Left lung (tissue), 4 donors: ENCODE measurements at regions not wholly inside any gene's neighbourhood (a gene's known extent, or its start where the extent isn't known, plus 50 kb on each side); places are given as distances from the start of the nearest gene placed in this dataset.

Source experiments
- ATAC-seq: fragments of 200-7000 bp; cut with Tn5 transposase; one replicate; pipeline ENCODE4 v1.9.1; 2020; ENCODE audit warnings: moderate library complexity
- DNase-seq, 4 donors: peaks; one replicate each; pipeline ENCODE4 v3.0.0-alpha.2; 2013 to 2020
- H3K27ac ChIP-seq, 2 donors: fragments of 200-600 bp; sonication (generic) in 1 of 2; one replicate each; pipeline versions ENCODE4 v1.5.0 to v1.8.0; 2020 to 2021
- H3K27me3 ChIP-seq, 2 donors: fragments of 200-600 bp; sonication (generic) in 1 of 2; one replicate each; pipeline versions ENCODE4 v1.5.0 to v1.8.0; 2020 to 2021
- H3K36me3 ChIP-seq, 2 donors: fragments of 200-600 bp; sonication (generic) in 1 of 2; one replicate each; pipeline versions ENCODE4 v1.5.0 to v1.8.0; 2020 to 2021
- H3K4me1 ChIP-seq, 2 donors: fragments of 200-600 bp; one replicate each; pipeline ENCODE4 v1.8.0; 2021
- H3K4me3 ChIP-seq, 2 donors: fragments of 200-600 bp; sonication (generic) in 1 of 2; one replicate each; pipeline versions ENCODE4 v1.5.0 to v1.8.0; 2020 to 2021; ENCODE audit warnings: mild to moderate bottlenecking in 1 of 2
- H3K9me3 ChIP-seq, 2 donors: fragments of 200-600 bp; sonication (generic) in 1 of 2; one replicate each; pipeline versions ENCODE4 v1.5.0 to v1.8.0; 2020 to 2021
- CTCF ChIP-seq, 2 donors: fragments of 200-600 bp; sonication (generic) in 1 of 2; IDR thresholded peaks; one replicate each; pipeline versions ENCODE4 v1.5.0 to v1.8.0; 2021; ENCODE audit warnings: antibody characterized with exemption in 2 of 2
- intact Hi-C, 2 donors: fragments of 100-400 bp; cut with DNase I; formaldehyde crosslinking; loops; one replicate each; pipeline versions ENCODE4 v1.11.2 to v1.14.2; 2022
- donor health status: DM: no; HTN: yes; CAD: no.
- donor health status: DM: no; HTN: no; CAD: no.

- intact Hi-C loops = no loop called here
- no peak overlapping the region for H3K27ac ChIP-seq
- H3K27me3 ChIP-seq = no peaks in the 10 kb centered on the region
- no peak for TF ChIP-seq CTCF (IDR thresholded peaks at IDR 0.05)
- no peak for DNase-seq
- H3K9me3 ChIP-seq = no peaks in the 10 kb centered on the region
- no peak overlapping the region for H3K4me3 ChIP-seq
- ATAC-seq = no peak
- H3K4me1 ChIP-seq = peaks cover 0 to 6% of the 10 kb centered on the region in 2 donors
- no peaks in the 10 kb centered on the region for H3K36me3 ChIP-seq
These were observed 63.8 kb downstream of the CPN2 start for GRCh38 chr3:194287374-194287773.

GRCh38 chr3:194287977-194288706 is 63.0 kb downstream of the CPN2 start:
- intact Hi-C loops = no loop called here
- Histone ChIP-seq H3K4me3 (no peak overlapping the region), H3K4me1 (peaks cover 0 to 3% of the 10 kb centered on the region in 2 donors), H3K36me3 (no peaks in the 10 kb centered on the region), H3K9me3 (no peaks in the 10 kb centered on the region), H3K27me3 (no peaks in the 10 kb centered on the region), H3K27ac (no peak overlapping the region)
- no peak for TF ChIP-seq CTCF (IDR thresholded peaks at IDR 0.05)
- ATAC-seq (no peak), DNase-seq (no peak)
